GM12878 (cell line): ENCODE measurements at regions not wholly inside any gene's neighbourhood (a gene's known extent, or its start where the extent isn't known, plus 50 kb on each side); places are given as distances from the start of the nearest gene placed in this dataset.

Source experiments
- BRCA1 ChIP-seq: IDR thresholded peaks from 2 replicates; pipeline ENCODE4 v1.6.1; 2011; ENCODE audit warnings: low read depth, low read length, improper control_type of control experiment
- ESRRA ChIP-seq: IDR thresholded peaks from 2 replicates; pipeline ENCODE4 v1.6.1; 2012; ENCODE audit warnings: mild to moderate bottlenecking, low read length, improper control_type of control experiment
- POLR2A ChIP-seq: IDR thresholded peaks from 2 replicates; pipeline ENCODE4 v1.6.1; 2011; ENCODE audit warnings: low read depth, mild to moderate bottlenecking, low read length
- POLR2AphosphoS5 ChIP-seq: IDR thresholded peaks from 2 replicates; pipeline ENCODE4 v1.6.1; 2011; ENCODE audit warnings: mild to moderate bottlenecking, low read length, inconsistent platforms
- RELA ChIP-seq: fragments of 450-650 bp; IDR thresholded peaks from 2 replicates; pipeline ENCODE4 v1.8.0; 2014; ENCODE audit warnings: borderline replicate concordance; ENCODE audit not compliant: partially characterized antibody
- SMAD1 ChIP-seq: fragments of 450-650 bp; IDR thresholded peaks from 2 replicates; pipeline ENCODE4 v1.6.1; 2018; ENCODE audit warnings: mild to moderate bottlenecking, low read depth; ENCODE audit not compliant: partially characterized antibody
- TF ChIP-seq, protein P1 (sequence below): IDR thresholded peaks from 2 replicates; pipeline ENCODE4 v1.6.1; 2012; ENCODE audit warnings: low read depth, low read length, improper control_type of control experiment
- TF ChIP-seq, protein P2 (sequence below), 3 experiments: IDR thresholded peaks in 2 of 3; conservative IDR thresholded peaks in 1 of 3; 2 replicates each; pipeline ENCODE4 v1.5.1; 2011; ENCODE audit warnings: low read depth in 3 of 3, low read length in 3 of 3, mild to moderate bottlenecking in 3 of 3, control low read depth in 2 of 3, moderate library complexity in 2 of 3, inconsistent platforms in 1 of 3, mixed read lengths in 1 of 3; ENCODE audit not compliant: control insufficient read depth in 2 of 3, insufficient read depth in 1 of 3; ENCODE audit errors: extremely low read depth in 1 of 3
- TF ChIP-seq, protein P3 (sequence below): IDR thresholded peaks from 2 replicates; pipeline ENCODE4 v1.6.1; 2011; ENCODE audit warnings: borderline replicate concordance, low read depth, mild to moderate bottlenecking, moderate library complexity, low read length; ENCODE audit not compliant: insufficient read depth, poor library complexity, severe bottlenecking

DNA sequence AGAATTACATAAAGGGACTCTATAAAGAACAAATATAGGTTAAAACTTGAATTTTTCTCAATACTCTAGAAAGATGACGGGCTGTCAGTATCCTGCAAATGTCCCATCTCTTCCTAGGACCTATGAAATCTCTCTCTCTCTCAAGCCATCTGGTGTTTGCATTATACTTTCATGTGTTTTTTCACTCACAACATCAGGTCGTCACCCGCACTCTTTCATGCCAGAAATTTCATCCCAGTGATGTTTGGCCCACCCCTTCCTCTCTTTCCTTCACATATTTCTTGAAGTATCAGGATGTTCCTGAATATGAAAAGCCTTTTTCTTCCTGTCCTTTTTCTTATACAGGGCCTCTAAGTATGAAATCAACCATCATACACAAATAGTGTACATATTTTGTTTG, 63.3 kb upstream of the GAS1 start:
- TF ChIP-seq, protein P1, sequence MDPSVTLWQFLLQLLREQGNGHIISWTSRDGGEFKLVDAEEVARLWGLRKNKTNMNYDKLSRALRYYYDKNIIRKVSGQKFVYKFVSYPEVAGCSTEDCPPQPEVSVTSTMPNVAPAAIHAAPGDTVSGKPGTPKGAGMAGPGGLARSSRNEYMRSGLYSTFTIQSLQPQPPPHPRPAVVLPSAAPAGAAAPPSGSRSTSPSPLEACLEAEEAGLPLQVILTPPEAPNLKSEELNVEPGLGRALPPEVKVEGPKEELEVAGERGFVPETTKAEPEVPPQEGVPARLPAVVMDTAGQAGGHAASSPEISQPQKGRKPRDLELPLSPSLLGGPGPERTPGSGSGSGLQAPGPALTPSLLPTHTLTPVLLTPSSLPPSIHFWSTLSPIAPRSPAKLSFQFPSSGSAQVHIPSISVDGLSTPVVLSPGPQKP: no peak
- TF ChIP-seq, protein P2, sequence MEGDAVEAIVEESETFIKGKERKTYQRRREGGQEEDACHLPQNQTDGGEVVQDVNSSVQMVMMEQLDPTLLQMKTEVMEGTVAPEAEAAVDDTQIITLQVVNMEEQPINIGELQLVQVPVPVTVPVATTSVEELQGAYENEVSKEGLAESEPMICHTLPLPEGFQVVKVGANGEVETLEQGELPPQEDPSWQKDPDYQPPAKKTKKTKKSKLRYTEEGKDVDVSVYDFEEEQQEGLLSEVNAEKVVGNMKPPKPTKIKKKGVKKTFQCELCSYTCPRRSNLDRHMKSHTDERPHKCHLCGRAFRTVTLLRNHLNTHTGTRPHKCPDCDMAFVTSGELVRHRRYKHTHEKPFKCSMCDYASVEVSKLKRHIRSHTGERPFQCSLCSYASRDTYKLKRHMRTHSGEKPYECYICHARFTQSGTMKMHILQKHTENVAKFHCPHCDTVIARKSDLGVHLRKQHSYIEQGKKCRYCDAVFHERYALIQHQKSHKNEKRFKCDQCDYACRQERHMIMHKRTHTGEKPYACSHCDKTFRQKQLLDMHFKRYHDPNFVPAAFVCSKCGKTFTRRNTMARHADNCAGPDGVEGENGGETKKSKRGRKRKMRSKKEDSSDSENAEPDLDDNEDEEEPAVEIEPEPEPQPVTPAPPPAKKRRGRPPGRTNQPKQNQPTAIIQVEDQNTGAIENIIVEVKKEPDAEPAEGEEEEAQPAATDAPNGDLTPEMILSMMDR (IDR thresholded peaks at IDR 0.05 in 2 of 3, conservative IDR thresholded peaks at IDR 0.05 in 1 of 3; ENCODE audit: control insufficient read depth in 2 of 3, extremely low read depth in 1 of 3, insufficient read depth in 1 of 3, low read depth in 3 of 3, low read length in 3 of 3): no peak
- no peak for TF ChIP-seq POLR2AphosphoS5
- TF ChIP-seq POLR2A: no peak
- TF ChIP-seq RELA: no peak
- no peak for TF ChIP-seq ESRRA
- no peak for TF ChIP-seq BRCA1
- TF ChIP-seq, protein P3, sequence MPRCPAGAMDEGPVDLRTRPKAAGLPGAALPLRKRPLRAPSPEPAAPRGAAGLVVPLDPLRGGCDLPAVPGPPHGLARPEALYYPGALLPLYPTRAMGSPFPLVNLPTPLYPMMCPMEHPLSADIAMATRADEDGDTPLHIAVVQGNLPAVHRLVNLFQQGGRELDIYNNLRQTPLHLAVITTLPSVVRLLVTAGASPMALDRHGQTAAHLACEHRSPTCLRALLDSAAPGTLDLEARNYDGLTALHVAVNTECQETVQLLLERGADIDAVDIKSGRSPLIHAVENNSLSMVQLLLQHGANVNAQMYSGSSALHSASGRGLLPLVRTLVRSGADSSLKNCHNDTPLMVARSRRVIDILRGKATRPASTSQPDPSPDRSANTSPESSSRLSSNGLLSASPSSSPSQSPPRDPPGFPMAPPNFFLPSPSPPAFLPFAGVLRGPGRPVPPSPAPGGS: no peak
- TF ChIP-seq SMAD1: no peak
